Kidney epithelial cell (primary cell): ENCODE measurements at regions not wholly inside any gene's neighbourhood (a gene's known extent, or its start where the extent isn't known, plus 50 kb on each side); places are given as distances from the start of the nearest gene placed in this dataset.

Source experiments
- DNase-seq: peaks from one replicate; pipeline ENCODE4 v3.0.0-alpha.2; 2010; ENCODE audit warnings: low read depth
- H3K27me3 ChIP-seq: 2 replicates; pipeline ENCODE4 v1.6.0; 2011; ENCODE audit warnings: low read length; ENCODE audit not compliant: control insufficient read depth, insufficient read depth
- H3K36me3 ChIP-seq: 2 replicates; pipeline ENCODE4 v1.5.1; 2011; ENCODE audit warnings: low read length; ENCODE audit not compliant: control insufficient read depth, insufficient read depth
- H3K4me3 ChIP-seq: 2 replicates; pipeline ENCODE4 v1.5.1; 2011; ENCODE audit warnings: low read depth, mild to moderate bottlenecking, control low read depth, low read length
- CTCF ChIP-seq: IDR thresholded peaks from 2 replicates; pipeline ENCODE4 v1.5.1; 2011; ENCODE audit warnings: mild to moderate bottlenecking, moderate library complexity, low read length, control low read depth, inconsistent platforms; ENCODE audit not compliant: insufficient read depth, poor library complexity, severe bottlenecking

GRCh38 chr14:98608071-98609060 is 663.6 kb downstream of the BCL11B start:
- Histone ChIP-seq H3K36me3 (no peaks in the 10 kb centered on the region), H3K4me3 (no peak overlapping the region), H3K27me3 (no peaks in the 10 kb centered on the region)
- DNase-seq: no peak
- no peak for TF ChIP-seq CTCF

GRCh38 chr14:98612434-98613200 is 659.4 kb downstream of the BCL11B start:
- Histone ChIP-seq H3K4me3 (no peak overlapping the region), H3K27me3 (no peaks in the 10 kb centered on the region), H3K36me3 (no peaks in the 10 kb centered on the region)
- DNase-seq: no peak
- TF ChIP-seq CTCF: no peak

GRCh38 chr14:98614741-98615140 is 657.3 kb downstream of the BCL11B start:
- no peak for TF ChIP-seq CTCF

GRCh38 chr14:98622208-98623051 is 649.6 kb downstream of the BCL11B start:
- Histone ChIP-seq H3K36me3 (no peaks in the 10 kb centered on the region), H3K4me3 (no peak overlapping the region), H3K27me3 (no peaks in the 10 kb centered on the region)
- peak; percentile 1 for DNase-seq
- no peak for TF ChIP-seq CTCF

More at GRCh38 chr14:98614741-98615140, 657.3 kb downstream of the BCL11B start:
- Histone ChIP-seq H3K27me3 (no peaks in the 10 kb centered on the region), H3K4me3 (no peak overlapping the region), H3K36me3 (no peaks in the 10 kb centered on the region)
- no peak for DNase-seq

- DNase-seq: no peak
- no peaks in the 10 kb centered on the region for H3K27me3 ChIP-seq
- TF ChIP-seq CTCF: no peak
- H3K36me3 ChIP-seq: no peaks in the 10 kb centered on the region
- no peak overlapping the region for H3K4me3 ChIP-seq
These were observed 648.1 kb downstream of the BCL11B start for GRCh38 chr14:98623788-98624415.
